ENCODE measurements at regions not wholly inside any gene's neighbourhood (a gene's known extent, or its start where the extent isn't known, plus 50 kb on each side); places are given as distances from the start of the nearest gene placed in this dataset.

DNA sequence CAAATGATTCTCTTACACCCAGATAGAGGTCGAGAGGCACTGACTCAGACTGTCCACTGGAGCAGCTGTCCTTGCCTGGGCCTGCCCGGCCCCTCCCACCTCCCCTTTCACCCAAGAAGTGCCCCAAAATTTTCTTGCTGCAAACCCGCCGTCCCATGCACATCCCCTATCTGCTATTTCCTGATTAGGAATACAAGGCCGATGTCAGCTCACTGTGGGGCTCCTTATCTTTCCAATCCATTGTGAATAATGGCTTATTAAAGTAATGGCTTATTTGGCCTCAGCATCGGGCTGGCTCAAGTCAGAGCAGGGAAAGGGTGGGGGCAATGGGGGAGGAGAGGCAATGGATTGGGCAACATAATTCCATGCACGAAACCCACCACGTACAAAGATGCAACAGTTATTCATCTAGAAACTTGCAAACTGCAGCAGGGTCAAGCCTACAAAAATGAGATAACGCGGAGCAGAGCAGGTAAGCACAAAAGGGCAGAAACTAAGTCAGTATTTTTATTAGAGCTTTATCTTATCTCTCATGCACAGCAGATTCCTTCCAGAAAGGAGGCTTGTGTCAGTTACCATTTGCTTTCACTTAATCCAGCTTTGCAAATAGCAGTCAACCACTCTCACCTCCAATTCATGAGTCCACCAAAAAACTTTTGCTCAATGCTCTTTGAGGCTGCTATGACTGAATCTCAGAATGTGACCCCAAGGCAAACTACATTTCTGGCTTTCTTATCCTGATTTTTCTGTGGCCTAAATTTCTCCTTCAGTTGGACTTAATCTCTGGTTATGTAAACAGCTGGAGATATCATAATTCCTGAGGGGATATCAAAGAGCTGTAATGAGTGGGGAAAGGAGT lies 138.2 kb upstream of the OSMR start (continued):
- no peak for TF ChIP-seq KDM4A (IDR thresholded peaks at IDR 0.05; ENCODE audit: low read depth, low read length, severe bottlenecking)
- no peak for TF ChIP-seq KDM1A (IDR thresholded peaks at IDR 0.05; ENCODE audit: borderline replicate concordance, low read length)
- no peak for TF ChIP-seq PHF8 (conservative IDR thresholded peaks at IDR 0.05; ENCODE audit: low read depth, low read length)
- no peak for TF ChIP-seq FOSL1 (IDR thresholded peaks at IDR 0.05; ENCODE audit: insufficient read depth, low read depth, low read length)
- TF ChIP-seq POLR2AphosphoS5 (IDR thresholded peaks at IDR 0.05; ENCODE audit: low read depth, low read length): no peak
- no peak for TF ChIP-seq JUN (IDR thresholded peaks at IDR 0.05; ENCODE audit: low read depth, low read length)

Measured in H1 (cell line).